Erythroblast (primary cell): ENCODE measurements at regions not wholly inside any gene's neighbourhood (a gene's known extent, or its start where the extent isn't known, plus 50 kb on each side); places are given as distances from the start of the nearest gene placed in this dataset.

Experiments
- GATA1 ChIP-seq: IDR thresholded peaks from 2 replicates; pipeline ENCODE4 v1.6.1; 2011; ENCODE audit warnings: low read depth, mild to moderate bottlenecking, control low read depth, low read length, moderate library complexity
- POLR2A ChIP-seq: IDR thresholded peaks from 2 replicates; pipeline ENCODE4 v1.6.1; 2011; ENCODE audit warnings: mild to moderate bottlenecking, low read length

GRCh38 chr18:59994357-59994756 is 94.6 kb downstream of the PMAIP1 start:
- TF ChIP-seq POLR2A (no peak), GATA1 (no peak)
